HEK293T (cell line): ENCODE measurements at regions not wholly inside any gene's neighbourhood (a gene's known extent, or its start where the extent isn't known, plus 50 kb on each side); places are given as distances from the start of the nearest gene placed in this dataset.

Experiments used
- PKNOX1 ChIP-seq: fragments of 450-650 bp; IDR thresholded peaks from 2 replicates; pipeline ENCODE4 v1.6.1; 2016
- SUZ12 ChIP-seq: fragments of 450-650 bp; IDR thresholded peaks from 2 replicates; pipeline ENCODE4 v1.6.1; 2016; ENCODE audit warnings: mild to moderate bottlenecking

- no peak for TF ChIP-seq PKNOX1
- TF ChIP-seq SUZ12, result no peak
Measured at GRCh38 chr2:103183061-103183460, 421.2 kb downstream of the TMEM182 start.
